Osteoblast (primary cell): ENCODE measurements at regions not wholly inside any gene's neighbourhood (a gene's known extent, or its start where the extent isn't known, plus 50 kb on each side); places are given as distances from the start of the nearest gene placed in this dataset.

ENCODE experiments used
- DNase-seq: peaks from one replicate; pipeline ENCODE4 v3.0.0; 2011; ENCODE audit warnings: low spot score, mixed read lengths; ENCODE audit not compliant: insufficient read length; ENCODE audit errors: missing footprints
- H2AFZ ChIP-seq: 2 replicates; pipeline ENCODE4 v1.6.0; 2011; ENCODE audit warnings: mild to moderate bottlenecking, low read length
- H3K27ac ChIP-seq: 2 replicates; pipeline ENCODE4 v1.5.1; 2011; ENCODE audit warnings: mild to moderate bottlenecking, low read depth, low read length, moderate library complexity
- H3K27me3 ChIP-seq: 2 replicates; pipeline ENCODE4 v1.6.0; 2012; ENCODE audit warnings: mild to moderate bottlenecking, control low read depth, inconsistent platforms, low read length, moderate library complexity; ENCODE audit not compliant: insufficient read depth
- H3K36me3 ChIP-seq: 2 replicates; pipeline ENCODE4 v1.5.1; 2011; ENCODE audit warnings: mild to moderate bottlenecking, low read length, control low read depth, moderate library complexity; ENCODE audit not compliant: insufficient read depth
- H3K4me1 ChIP-seq: 2 replicates; pipeline ENCODE4 v1.5.1; 2011; ENCODE audit warnings: mild to moderate bottlenecking, low read length, control low read depth, moderate library complexity; ENCODE audit not compliant: insufficient read depth
- H3K4me2 ChIP-seq: 2 replicates; pipeline ENCODE4 v1.6.0; 2011; ENCODE audit warnings: mild to moderate bottlenecking, low read length; ENCODE audit not compliant: insufficient read depth
- H3K4me3 ChIP-seq: fragments of 200-600 bp; sonication (generic); 3 replicates; pipeline ENCODE4 v1.5.1; 2012; ENCODE audit warnings: mild to moderate bottlenecking, low read length, inconsistent platforms; ENCODE audit not compliant: insufficient read depth
- H3K79me2 ChIP-seq: 2 replicates; pipeline ENCODE4 v1.6.0; 2012; ENCODE audit warnings: mild to moderate bottlenecking, low read length, control low read depth, inconsistent platforms; ENCODE audit not compliant: insufficient read depth
- H3K9me3 ChIP-seq: 2 replicates; pipeline ENCODE4 v1.5.1; 2011; ENCODE audit warnings: low read depth, low read length, control low read depth
- H4K20me1 ChIP-seq: 2 replicates; pipeline ENCODE4 v1.6.0; 2012; ENCODE audit warnings: mild to moderate bottlenecking, low read length, control low read depth; ENCODE audit not compliant: insufficient read depth
- CTCF ChIP-seq: IDR thresholded peaks from 2 replicates; pipeline ENCODE4 v1.5.1; 2011; ENCODE audit warnings: mild to moderate bottlenecking, low read depth, low read length, moderate library complexity; ENCODE audit errors: extremely low read depth

- H3K36me3 ChIP-seq: no peaks in the 10 kb centered on the region
- peak; percentile 50 for DNase-seq
- no peak overlapping the region for H3K27ac ChIP-seq
- H3K9me3 ChIP-seq: no peaks in the 10 kb centered on the region
- H3K4me3 ChIP-seq: no peak overlapping the region
- H4K20me1 ChIP-seq: no peaks in the 10 kb centered on the region
- H3K4me2 ChIP-seq: no peak overlapping the region
- H2AFZ ChIP-seq: no peak overlapping the region
- no peaks in the 10 kb centered on the region for H3K4me1 ChIP-seq
- no peak for TF ChIP-seq CTCF
- H3K79me2 ChIP-seq: no peaks in the 10 kb centered on the region
- H3K27me3 ChIP-seq: no peaks in the 10 kb centered on the region
Measured at GRCh38 chr5:107247427-107247826, 423.3 kb downstream of the EFNA5 start.

- TF ChIP-seq CTCF: no peak
- no peaks in the 10 kb centered on the region for H3K79me2 ChIP-seq
- no peak overlapping the region for H2AFZ ChIP-seq
- H3K9me3 ChIP-seq: no peaks in the 10 kb centered on the region
- no peak overlapping the region for H3K27ac ChIP-seq
- no peaks in the 10 kb centered on the region for H3K27me3 ChIP-seq
- H3K4me1 ChIP-seq: no peaks in the 10 kb centered on the region
- H4K20me1 ChIP-seq: no peaks in the 10 kb centered on the region
- DNase-seq: no peak
- no peaks in the 10 kb centered on the region for H3K36me3 ChIP-seq
- H3K4me3 ChIP-seq: no peak overlapping the region
- no peak overlapping the region for H3K4me2 ChIP-seq
Measured at GRCh38 chr5:107243220-107243579, 427.5 kb downstream of the EFNA5 start.

- H2AFZ ChIP-seq: no peak overlapping the region
- TF ChIP-seq CTCF: no peak
- no peak overlapping the region for H3K4me3 ChIP-seq
- no peaks in the 10 kb centered on the region for H3K9me3 ChIP-seq
- no peak overlapping the region for H3K4me2 ChIP-seq
- no peaks in the 10 kb centered on the region for H3K27me3 ChIP-seq
- no peaks in the 10 kb centered on the region for H4K20me1 ChIP-seq
- no peaks in the 10 kb centered on the region for H3K36me3 ChIP-seq
- H3K4me1 ChIP-seq: no peaks in the 10 kb centered on the region
- H3K27ac ChIP-seq: no peak overlapping the region
- no peaks in the 10 kb centered on the region for H3K79me2 ChIP-seq
- peak; percentile 13 for DNase-seq
Measured at GRCh38 chr5:107242411-107243219, 428.1 kb downstream of the EFNA5 start.

GRCh38 chr5:107241841-107242240 lies 428.9 kb downstream of the EFNA5 start:
- Histone ChIP-seq H3K4me2 (no peak overlapping the region), H3K4me1 (no peaks in the 10 kb centered on the region), H2AFZ (no peak overlapping the region), H3K36me3 (no peaks in the 10 kb centered on the region), H3K79me2 (no peaks in the 10 kb centered on the region), H3K9me3 (no peaks in the 10 kb centered on the region), H4K20me1 (no peaks in the 10 kb centered on the region), H3K27ac (no peak overlapping the region), H3K27me3 (no peaks in the 10 kb centered on the region), H3K4me3 (no peak overlapping the region)
- DNase-seq: no peak
- no peak for TF ChIP-seq CTCF
